Ovary (tissue), 3 donors: ENCODE measurements at regions not wholly inside any gene's neighbourhood (a gene's known extent, or its start where the extent isn't known, plus 50 kb on each side); places are given as distances from the start of the nearest gene placed in this dataset.

Experiments used
- CTCF ChIP-seq, 3 donors: fragments of 450-650 bp in 2 of 3; fragments of 200-600 bp in 1 of 3; IDR thresholded peaks; one replicate each; pipeline versions ENCODE4 v1.5.1 to v1.8.0; 2016 to 2022; ENCODE audit warnings: antibody characterized with exemption in 3 of 3, mild to moderate bottlenecking in 1 of 3
- EP300 ChIP-seq: sonication (generic); formaldehyde crosslinking; IDR thresholded peaks from one replicate; pipeline ENCODE4 v1.6.1; 2017; ENCODE audit warnings: antibody characterized with exemption
- donor health status: DM: no; HTN: no; CAD: no.

GRCh38 chr2:204090021-204090420 lies 153.5 kb downstream of the ICOS start:
- no peak for TF ChIP-seq EP300
- TF ChIP-seq CTCF (IDR thresholded peaks at IDR 0.05) = no peak
